Prostate gland (tissue), 2 donors: ENCODE measurements at regions not wholly inside any gene's neighbourhood (a gene's known extent, or its start where the extent isn't known, plus 50 kb on each side); places are given as distances from the start of the nearest gene placed in this dataset.
"Not testable (repeated sequence)": the region's sequence is repeated elsewhere in the genome, so short reads cannot be mapped to it uniquely, and the experiment has no call there.

ENCODE experiments used
- DNase-seq: peaks from one replicate; pipeline ENCODE4 v3.0.0-alpha.2; 2019; ENCODE audit warnings: low spot score
- H3K27ac ChIP-seq, 2 donors: fragments of 200-600 bp; sonication (generic); 2 replicates each; pipeline ENCODE4 v1.5.1; 2017 to 2019
- H3K27me3 ChIP-seq: fragments of 200-600 bp; sonication (generic); replicated peaks from 2 replicates; pipeline ENCODE4 v1.5.1; 2019; ENCODE audit not compliant: insufficient read depth
- H3K36me3 ChIP-seq, 2 donors: fragments of 200-600 bp; sonication (generic); 1 replicate in 1 of 2; 2 replicates in 1 of 2; pipeline versions ENCODE4 v1.5.1 to v1.8.1; 2017 to 2019
- H3K4me1 ChIP-seq: fragments of 200-600 bp; sonication (generic); replicated peaks from 2 replicates; pipeline ENCODE4 v1.5.1; 2019
- H3K4me3 ChIP-seq, 2 donors: fragments of 200-600 bp; sonication (generic); 2 replicates each; pipeline ENCODE4 v1.5.1; 2017 to 2019
- H3K9me3 ChIP-seq: fragments of 200-600 bp; sonication (generic); 2 replicates; pipeline ENCODE4 v1.5.1; 2017
- CTCF ChIP-seq, 4 experiments: fragments of 200-600 bp in 2 of 4; fragments of 450-650 bp in 2 of 4; sonication (generic) in 2 of 4; IDR thresholded peaks; 1 replicate in 3 of 4; 2 replicates in 1 of 4; pipeline ENCODE4 v1.5.1; 2016 to 2019; ENCODE audit warnings: antibody characterized with exemption in 4 of 4, mild to moderate bottlenecking in 2 of 4, moderate library complexity in 2 of 4
- POLR2A ChIP-seq: fragments of 450-650 bp; IDR thresholded peaks from one replicate; pipeline ENCODE4 v1.6.1; 2016; ENCODE audit warnings: antibody characterized with exemption, mild to moderate bottlenecking
- POLR2AphosphoS5 ChIP-seq: sonication (generic); formaldehyde crosslinking; IDR thresholded peaks from one replicate; pipeline ENCODE4 v1.6.1; 2017; ENCODE audit warnings: antibody characterized with exemption
- WGBS: methylation state at CpG from one replicate; pipeline ENCODE4 v1.1.5; 2018; 5-methylcytosine and 5-hydroxymethylcytosine counted together
- intact Hi-C: fragments of 100-400 bp; cut with DNase I; formaldehyde crosslinking; loops from one replicate; pipeline ENCODE4 v1.14.2; 2022

- H3K27me3 ChIP-seq = no peaks in the 10 kb centered on the region
- TF ChIP-seq POLR2A = no peak
- no peak for TF ChIP-seq CTCF (IDR thresholded peaks at IDR 0.05)
- no peak for TF ChIP-seq POLR2AphosphoS5
- H3K4me3 ChIP-seq = no peak overlapping the region
- H3K4me1 ChIP-seq = no peaks in the 10 kb centered on the region
- intact Hi-C loops = no loop called here
- no peaks in the 10 kb centered on the region for H3K9me3 ChIP-seq
- 93% methylated on average over 2 of the region's 2 CpGs for WGBS
- H3K27ac ChIP-seq = no peak overlapping the region
- no peaks in the 10 kb centered on the region for H3K36me3 ChIP-seq
- no peak for DNase-seq
Measured at GRCh38 chr1:194013561-194013960, 827.1 kb upstream of the B3GALT2 start.

GRCh38 chr1:194004146-194004545 lies 817.7 kb upstream of the B3GALT2 start:
- WGBS = 56% methylated on average over 2 of the region's 2 CpGs

GRCh38 chr1:194001726-194002350 lies 815.4 kb upstream of the B3GALT2 start:
- DNase-seq, H3K4me3 ChIP-seq, H3K9me3 ChIP-seq, H3K4me1 ChIP-seq, H3K36me3 ChIP-seq, intact Hi-C loops, H3K27me3 ChIP-seq, H3K27ac ChIP-seq: not testable (repeated sequence)
- 97% methylated on average over 16 of the region's 33 CpGs for WGBS

More at GRCh38 chr1:194004146-194004545, 817.7 kb upstream of the B3GALT2 start:
- H3K36me3 ChIP-seq = no peaks in the 10 kb centered on the region
- intact Hi-C loops = no loop called here
- no peaks in the 10 kb centered on the region for H3K4me1 ChIP-seq
- no peak overlapping the region for H3K4me3 ChIP-seq
- H3K27me3 ChIP-seq = no peaks in the 10 kb centered on the region
- TF ChIP-seq POLR2AphosphoS5 = no peak
- no peak for TF ChIP-seq POLR2A
- no peak for TF ChIP-seq CTCF (IDR thresholded peaks at IDR 0.05)
- no peak for DNase-seq
- H3K9me3 ChIP-seq = no peaks in the 10 kb centered on the region
- no peak overlapping the region for H3K27ac ChIP-seq

GRCh38 chr1:193988885-193989284 lies 802.5 kb upstream of the B3GALT2 start:
- no peaks in the 10 kb centered on the region for H3K27me3 ChIP-seq
- no peaks in the 10 kb centered on the region for H3K9me3 ChIP-seq
- H3K4me1 ChIP-seq = no peaks in the 10 kb centered on the region
- no peak for TF ChIP-seq CTCF (IDR thresholded peaks at IDR 0.05)
- no peak for TF ChIP-seq POLR2AphosphoS5
- H3K4me3 ChIP-seq = no peak overlapping the region
- H3K27ac ChIP-seq = no peak overlapping the region
- no peaks in the 10 kb centered on the region for H3K36me3 ChIP-seq
- DNase-seq = no peak
- intact Hi-C loops = no loop called here
- WGBS = 35% methylated on average over 2 of the region's 2 CpGs

GRCh38 chr1:193979219-193979618 lies 792.8 kb upstream of the B3GALT2 start:
- H3K27ac ChIP-seq = no peak overlapping the region
- intact Hi-C loops = no loop called here
- TF ChIP-seq POLR2AphosphoS5 (no peak), POLR2A (no peak), CTCF (IDR thresholded peaks at IDR 0.05) (no peak)
- no peaks in the 10 kb centered on the region for H3K4me1 ChIP-seq
- no peaks in the 10 kb centered on the region for H3K36me3 ChIP-seq
- DNase-seq = no peak
- H3K9me3 ChIP-seq = no peaks in the 10 kb centered on the region
- 64% methylated on average over 4 of the region's 4 CpGs for WGBS
- H3K4me3 ChIP-seq = no peak overlapping the region
- H3K27me3 ChIP-seq = no peaks in the 10 kb centered on the region
